ENCODE measurements at regions not wholly inside any gene's neighbourhood (a gene's known extent, or its start where the extent isn't known, plus 50 kb on each side); places are given as distances from the start of the nearest gene placed in this dataset.

GRCh38 chr16:18055411-18055916 is 281.1 kb downstream of the NPIPA8 start:
- no peak for DNase-seq (ENCODE audit: low read depth)

DNA sequence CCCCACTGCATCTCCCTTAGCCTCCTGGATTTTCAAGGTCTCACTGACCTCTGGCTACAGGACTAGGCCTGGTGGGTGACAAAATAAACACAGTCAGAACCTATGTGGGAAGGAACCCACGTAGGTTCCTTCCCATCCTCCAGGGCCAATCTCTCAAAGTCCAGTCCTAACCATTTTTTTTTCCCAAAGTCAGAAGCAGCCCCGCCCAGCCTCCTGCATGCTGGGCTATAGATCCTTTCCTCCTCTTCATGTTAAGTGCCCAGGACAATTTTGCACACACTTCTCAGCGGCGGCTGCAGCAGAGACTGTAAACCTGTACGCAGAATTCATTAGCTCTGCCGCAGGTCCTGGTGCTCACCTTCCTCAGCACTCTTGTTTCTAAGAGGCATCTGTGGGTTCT is 285.8 kb downstream of the NPIPA8 start:
- no peak for DNase-seq (ENCODE audit: low read depth)

DNA sequence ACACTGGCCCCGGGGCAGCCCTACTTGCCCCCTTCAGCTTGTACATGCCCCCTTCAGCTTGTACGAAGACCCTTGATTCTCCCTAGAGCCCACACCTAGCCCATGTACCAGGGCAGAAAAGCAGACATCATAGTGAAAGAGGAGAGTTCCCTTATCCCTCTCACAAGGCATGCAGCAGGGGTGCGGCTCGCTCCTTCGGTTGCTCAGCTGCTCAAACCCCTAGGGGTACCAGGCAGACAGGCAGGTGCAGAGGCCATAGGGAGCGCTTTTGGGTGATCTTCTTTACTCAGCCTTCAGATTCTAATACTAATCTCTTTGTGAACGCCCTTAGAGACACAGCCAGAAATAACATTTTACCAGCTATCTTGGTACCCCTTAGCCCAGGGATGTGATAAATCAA is 286.3 kb downstream of the NPIPA8 start:
- DNase-seq (ENCODE audit: low read depth): no peak

GRCh38 chr16:18049547-18050133 is 286.9 kb downstream of the NPIPA8 start:
- no peak for DNase-seq (ENCODE audit: low read depth)

DNA sequence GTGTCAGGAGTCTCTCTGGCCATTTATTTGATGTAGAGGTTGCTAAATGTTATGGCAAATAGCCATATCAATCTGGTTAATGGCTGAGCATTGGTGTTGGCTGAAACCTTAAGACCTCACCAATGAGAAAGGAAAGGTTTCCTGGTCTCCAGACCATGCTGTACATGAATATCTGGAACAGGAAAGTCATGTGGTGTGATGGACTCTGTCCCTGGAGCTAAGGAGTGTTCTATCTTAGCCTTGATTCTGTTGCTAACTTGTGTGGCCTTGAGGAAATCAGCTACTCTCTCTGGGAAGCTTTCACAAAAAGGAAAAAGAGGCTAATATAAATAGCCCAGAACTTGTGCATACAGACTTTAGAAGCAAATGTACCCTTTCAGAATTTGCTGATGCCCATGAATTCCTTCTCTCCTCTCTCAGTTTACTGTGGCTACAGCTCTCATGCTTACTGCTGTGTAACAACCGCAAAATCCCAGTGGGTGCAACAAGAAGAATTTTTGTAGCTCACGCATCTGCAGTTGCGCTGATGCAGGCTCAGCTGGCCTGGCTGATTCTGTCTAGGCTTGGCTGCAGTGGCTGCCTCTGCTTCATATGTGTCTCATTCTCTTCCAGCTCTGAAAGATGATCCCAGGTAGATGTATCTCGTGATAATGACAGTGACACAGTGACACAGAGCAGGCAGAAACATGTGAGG is 287.5 kb downstream of the NPIPA8 start:
- DNase-seq (ENCODE audit: low read depth): no peak

DNA sequence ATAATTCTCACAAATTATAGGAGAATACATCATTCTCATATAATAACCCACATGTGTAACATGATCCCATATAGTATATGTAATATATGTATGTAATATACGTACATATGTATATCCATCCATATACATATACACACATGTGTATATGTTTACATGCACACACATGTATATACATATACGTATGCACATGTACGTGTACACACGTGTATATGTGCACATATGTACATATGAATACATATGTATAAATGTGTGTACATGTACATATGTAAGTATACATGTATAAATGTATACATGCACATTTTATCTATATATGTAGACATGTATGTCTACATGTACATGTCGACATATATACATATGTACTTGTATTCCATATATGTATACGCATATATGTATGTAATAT is 288.8 kb downstream of the NPIPA8 start:
- DNase-seq (ENCODE audit: low read depth): no peak

DNA sequence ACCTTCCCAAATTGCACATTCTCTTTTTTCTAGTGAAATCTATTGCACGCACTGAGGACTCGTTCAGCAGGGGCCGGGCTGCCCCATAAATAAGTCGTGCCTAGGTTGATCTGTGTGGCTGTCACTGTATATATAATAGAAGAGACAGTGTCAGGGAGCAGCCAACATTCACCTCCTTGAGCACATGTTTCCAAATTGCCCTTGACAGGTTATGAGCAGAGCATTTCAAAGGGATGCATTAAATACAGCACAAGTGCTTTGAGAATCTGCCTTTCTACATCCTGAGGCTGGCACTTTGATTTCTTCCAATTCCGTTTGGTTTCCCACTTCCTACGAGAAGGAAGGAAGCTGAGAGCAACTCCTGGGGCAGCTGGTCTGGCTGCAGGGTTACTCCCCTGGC is 291.2 kb downstream of the NPIPA8 start:
- DNase-seq (ENCODE audit: low read depth): no peak

- no peak for DNase-seq (ENCODE audit: low read depth)
Observed at GRCh38 chr16:18041864-18042834, 294.4 kb downstream of the NPIPA8 start.

DNA sequence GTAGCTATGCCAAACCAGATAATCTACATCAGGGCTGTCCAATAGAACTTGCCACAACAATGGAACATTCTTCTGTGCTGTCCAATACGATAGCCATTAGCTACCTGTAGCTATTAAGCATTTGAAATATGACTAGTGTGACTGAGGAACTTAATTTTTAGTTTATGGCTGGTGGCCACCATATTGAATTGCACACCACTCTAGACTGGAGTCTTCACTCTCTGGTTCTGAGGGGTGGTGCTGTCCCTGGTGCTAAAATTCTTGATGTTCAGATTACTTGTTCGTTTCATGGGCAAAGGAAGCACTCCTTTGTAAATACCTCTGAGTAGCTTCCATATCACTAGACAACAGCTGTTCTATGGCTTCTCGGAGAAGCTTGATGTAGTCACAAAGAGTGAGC is 296.6 kb downstream of the NPIPA8 start:
- DNase-seq (ENCODE audit: low read depth): peak; percentile 6

- DNase-seq (ENCODE audit: low read depth): no peak
Observed at GRCh38 chr16:18037051-18037450, 299.5 kb downstream of the NPIPA8 start.

DNA sequence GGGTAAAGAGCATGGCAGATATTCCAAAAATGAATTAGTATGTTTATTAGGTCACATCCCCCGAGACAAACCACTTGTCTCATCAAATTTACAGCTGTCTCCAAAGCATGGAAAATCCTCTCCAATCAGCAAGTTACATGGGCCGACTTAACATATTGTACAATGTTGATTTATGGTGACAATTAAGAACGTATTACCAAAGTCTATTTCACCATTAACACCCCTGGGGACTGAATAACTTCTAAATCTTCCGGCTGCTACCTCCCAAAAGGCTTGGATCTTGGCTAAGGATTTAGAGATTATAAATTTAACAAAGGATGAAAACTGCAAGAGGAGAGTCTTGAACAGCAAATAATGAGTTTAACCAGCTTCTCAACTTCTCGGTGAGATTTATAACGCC is 311.9 kb downstream of the NPIPA8 start:
- DNase-seq (ENCODE audit: low read depth): no peak

GRCh38 chr16:18018376-18018775 is 318.2 kb downstream of the NPIPA8 start:
- DNase-seq (ENCODE audit: low read depth): no peak

- no peak for DNase-seq (ENCODE audit: low read depth)
Observed at GRCh38 chr16:18013863-18014262, 322.7 kb downstream of the NPIPA8 start.

DNA sequence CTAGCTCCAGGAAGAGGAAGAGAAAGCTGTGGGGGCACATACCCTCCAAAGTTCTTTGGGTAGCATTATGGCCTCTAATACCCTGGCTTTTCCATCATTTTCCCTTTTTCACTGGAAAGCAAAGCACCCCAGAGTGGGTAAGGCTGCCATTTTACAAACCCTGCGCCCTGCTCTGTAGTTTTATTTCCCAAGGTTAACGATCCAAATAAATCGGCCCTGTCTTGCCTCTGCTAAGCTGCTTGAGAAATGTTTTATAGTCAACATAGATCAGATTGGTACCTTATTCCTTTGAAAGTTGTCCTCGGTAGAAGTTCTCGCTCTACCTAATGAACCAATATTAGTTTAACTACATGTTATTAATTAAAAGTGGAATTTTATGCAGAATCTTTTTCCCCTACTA is 328.2 kb downstream of the NPIPA8 start:
- no peak for DNase-seq (ENCODE audit: low read depth)

- no peak for DNase-seq (ENCODE audit: low read depth)
Observed at GRCh38 chr16:18003033-18003432, 333.5 kb downstream of the NPIPA8 start.

- no peak for DNase-seq (ENCODE audit: low read depth)
Observed at GRCh38 chr16:17998996-17999395, 337.5 kb downstream of the NPIPA8 start.

DNA sequence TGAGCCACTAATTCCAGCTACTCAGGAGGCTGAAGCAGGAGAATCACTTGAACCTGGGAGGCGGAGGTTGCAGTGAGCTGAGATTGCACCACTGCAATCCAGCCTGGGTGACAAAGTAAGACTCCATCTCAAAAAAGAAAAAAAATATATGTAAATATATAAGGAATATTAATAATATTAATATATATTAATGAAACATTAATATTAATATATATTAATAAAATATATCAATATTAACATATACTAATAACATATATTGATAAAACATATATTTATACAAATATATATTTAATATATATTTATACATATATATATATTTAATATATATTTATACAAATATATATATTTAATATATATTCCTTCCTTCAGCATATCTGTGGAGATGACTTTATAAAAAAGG is 338.0 kb downstream of the NPIPA8 start:
- no peak for DNase-seq (ENCODE audit: low read depth)

DNA sequence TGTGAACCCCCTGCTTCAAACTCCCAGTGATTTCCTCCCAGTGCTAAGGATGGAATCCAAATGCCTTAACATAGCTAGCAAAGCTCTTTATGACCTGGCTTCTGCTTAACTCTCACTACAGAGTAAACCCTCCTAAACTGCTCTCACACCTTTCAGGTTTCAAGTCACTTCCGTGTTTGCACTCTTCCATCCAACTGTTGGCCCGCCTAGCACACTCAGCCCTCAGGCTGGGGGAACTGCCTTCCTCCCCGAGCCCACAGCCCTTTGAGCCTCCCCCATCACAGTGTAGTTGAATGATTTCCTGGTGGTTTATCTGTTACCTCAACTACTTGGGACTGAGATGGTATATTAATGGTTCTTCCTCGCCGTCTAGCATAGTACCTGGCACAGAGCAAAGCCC is 342.5 kb downstream of the NPIPA8 start:
- no peak for DNase-seq (ENCODE audit: low read depth)

- no peak for DNase-seq (ENCODE audit: low read depth)
Observed at GRCh38 chr16:17992416-17992815, 344.1 kb downstream of the NPIPA8 start.

DNA sequence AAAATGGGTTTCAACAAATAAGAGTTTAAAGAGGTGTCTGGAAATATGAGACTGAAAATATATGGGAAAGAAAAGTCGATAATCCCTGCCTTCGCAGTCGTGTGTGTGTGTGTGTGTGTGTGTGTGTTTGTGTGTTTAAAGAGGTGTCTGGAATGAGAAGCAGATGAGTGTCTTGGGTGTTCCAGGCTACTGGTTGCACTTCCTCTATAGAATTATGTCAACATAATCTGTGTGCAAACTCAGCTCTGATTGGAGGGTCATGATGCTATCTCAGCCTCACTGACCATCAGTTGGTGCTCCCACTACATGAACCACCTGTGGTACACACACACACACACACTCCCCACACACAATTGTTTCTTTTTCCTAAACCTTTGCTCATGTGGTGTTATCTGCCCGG is 347.3 kb downstream of the NPIPA8 start:
- DNase-seq (ENCODE audit: low read depth): no peak

- no peak for DNase-seq (ENCODE audit: low read depth)
Observed at GRCh38 chr16:17988839-17989238, 347.7 kb downstream of the NPIPA8 start.

- DNase-seq (ENCODE audit: low read depth): no peak
Observed at GRCh38 chr16:17986991-17987390, 349.5 kb downstream of the NPIPA8 start.

DNA sequence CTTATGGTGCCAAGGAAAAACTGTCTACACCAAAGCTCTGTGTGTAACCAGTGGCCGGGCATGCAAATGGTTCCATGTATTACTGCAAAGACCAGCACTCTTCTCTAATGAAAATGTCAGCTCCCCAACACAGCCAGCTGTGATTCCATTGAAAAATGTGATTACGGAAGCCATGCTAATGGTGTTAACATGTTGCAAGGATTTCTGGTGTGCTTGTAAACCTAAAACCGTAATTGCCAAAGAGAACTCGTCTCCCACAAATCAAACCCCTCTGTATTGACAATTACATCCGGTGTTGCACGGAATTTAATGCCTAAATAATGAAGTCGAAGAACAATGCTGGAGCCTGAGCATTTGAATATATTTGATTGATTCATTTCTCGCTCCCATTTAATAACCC is 351.7 kb downstream of the NPIPA8 start:
- DNase-seq (ENCODE audit: low read depth): no peak

All from M059J (cell line).